ENCODE measurements at regions not wholly inside any gene's neighbourhood (a gene's known extent, or its start where the extent isn't known, plus 50 kb on each side); places are given as distances from the start of the nearest gene placed in this dataset.

- DNase-seq (ENCODE audit: low spot score): no peak
Observed at GRCh38 chr2:60603533-60604190, 50.2 kb upstream of the BCL11A start.

GRCh38 chr2:60604486-60605064, 51.1 kb upstream of the BCL11A start:
- no peak for DNase-seq (ENCODE audit: low spot score)

- no peak for DNase-seq (ENCODE audit: low spot score)
Observed at GRCh38 chr2:60605866-60606265, 52.4 kb upstream of the BCL11A start.

- DNase-seq (ENCODE audit: low spot score): no peak
Observed at GRCh38 chr2:60608679-60609078, 55.2 kb upstream of the BCL11A start.

- no peak for DNase-seq (ENCODE audit: low spot score)
Observed at GRCh38 chr2:60612033-60612432, 58.6 kb upstream of the BCL11A start.

GRCh38 chr2:60614319-60614718, 60.9 kb upstream of the BCL11A start:
- no peak for DNase-seq (ENCODE audit: low spot score)

- no peak for DNase-seq (ENCODE audit: low spot score)
Observed at GRCh38 chr2:60621688-60622429, 68.4 kb upstream of the BCL11A start.

- no peak for DNase-seq (ENCODE audit: low spot score)
Observed at GRCh38 chr2:60623040-60623439, 69.6 kb upstream of the BCL11A start.

GRCh38 chr2:60627412-60627811, 74.0 kb upstream of the BCL11A start:
- no peak for DNase-seq (ENCODE audit: low spot score)

GRCh38 chr2:60628026-60628425, 74.6 kb upstream of the BCL11A start:
- no peak for DNase-seq (ENCODE audit: low spot score)

- DNase-seq (ENCODE audit: low spot score): no peak
Observed at GRCh38 chr2:60628615-60629304, 75.3 kb upstream of the BCL11A start.

- peak; percentile 16 for DNase-seq (ENCODE audit: low spot score)
Observed at GRCh38 chr2:60629305-60629662, 75.8 kb upstream of the BCL11A start.

- DNase-seq (ENCODE audit: low spot score): no peak
Observed at GRCh38 chr2:60629801-60630385, 76.4 kb upstream of the BCL11A start.

- no peak for DNase-seq (ENCODE audit: low spot score)
Observed at GRCh38 chr2:60633615-60634014, 80.2 kb upstream of the BCL11A start.

- DNase-seq (ENCODE audit: low spot score): no peak
Observed at GRCh38 chr2:60634438-60634837, 81.0 kb upstream of the BCL11A start.

GRCh38 chr2:60641811-60642788, 88.6 kb upstream of the BCL11A start:
- peak; percentile 29 for DNase-seq (ENCODE audit: low spot score)

GRCh38 chr2:60643747-60644146, 90.3 kb upstream of the BCL11A start:
- no peak for DNase-seq (ENCODE audit: low spot score)

GRCh38 chr2:60644951-60645350, 91.5 kb upstream of the BCL11A start:
- no peak for DNase-seq (ENCODE audit: low spot score)

- DNase-seq (ENCODE audit: low spot score): no peak
Observed at GRCh38 chr2:60648191-60648590, 94.7 kb upstream of the BCL11A start.

- no peak for DNase-seq (ENCODE audit: low spot score)
Observed at GRCh38 chr2:60649721-60650120, 96.3 kb upstream of the BCL11A start.

- DNase-seq (ENCODE audit: low spot score): no peak
Observed at GRCh38 chr2:60652832-60653340, 99.4 kb upstream of the BCL11A start.
